Adrenal gland (tissue), 5 donors: ENCODE measurements at regions not wholly inside any gene's neighbourhood (a gene's known extent, or its start where the extent isn't known, plus 50 kb on each side); places are given as distances from the start of the nearest gene placed in this dataset.

Experiments used
- POLR2A ChIP-seq, 2 donors: fragments of 450-650 bp; IDR thresholded peaks; one replicate each; pipeline ENCODE4 v1.6.1; 2017; ENCODE audit warnings: antibody characterized with exemption in 2 of 2, mild to moderate bottlenecking in 2 of 2, moderate library complexity in 1 of 2
- TF ChIP-seq, protein P1 (sequence below), 6 experiments: fragments of 450-650 bp in 4 of 6; fragments of 200-600 bp in 2 of 6; sonication (generic) in 1 of 6; IDR thresholded peaks; 1 replicate in 5 of 6; 2 replicates in 1 of 6; pipeline versions ENCODE4 v1.5.1 to v1.8.0; 2016 to 2021; ENCODE audit warnings: antibody characterized with exemption in 6 of 6, mild to moderate bottlenecking in 2 of 6, moderate library complexity in 1 of 6
- donor health status: DM: no; HTN: no; CAD: no.

DNA sequence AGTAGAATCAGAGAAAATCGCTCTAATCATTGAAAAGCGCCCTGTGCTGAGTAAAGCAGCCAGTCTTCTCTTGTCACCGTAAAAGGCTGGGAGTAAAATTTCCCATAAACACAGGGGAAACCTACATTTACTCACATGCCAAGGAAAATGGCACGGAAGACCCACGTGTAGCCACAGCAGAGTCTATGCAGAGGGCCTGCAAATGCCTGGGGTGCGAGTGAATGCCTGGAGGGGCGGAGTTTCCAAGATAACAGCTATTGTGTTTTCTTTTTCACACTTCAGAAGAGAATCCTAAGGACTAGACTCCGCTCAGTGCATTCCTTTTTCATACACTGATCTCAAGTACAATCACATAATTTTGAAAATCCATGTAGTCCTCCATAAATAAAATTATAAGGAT is 159.9 kb upstream of the FOXN3 start:
- TF ChIP-seq POLR2A (IDR thresholded peaks at IDR 0.05), result no peak
- TF ChIP-seq, protein P1, sequence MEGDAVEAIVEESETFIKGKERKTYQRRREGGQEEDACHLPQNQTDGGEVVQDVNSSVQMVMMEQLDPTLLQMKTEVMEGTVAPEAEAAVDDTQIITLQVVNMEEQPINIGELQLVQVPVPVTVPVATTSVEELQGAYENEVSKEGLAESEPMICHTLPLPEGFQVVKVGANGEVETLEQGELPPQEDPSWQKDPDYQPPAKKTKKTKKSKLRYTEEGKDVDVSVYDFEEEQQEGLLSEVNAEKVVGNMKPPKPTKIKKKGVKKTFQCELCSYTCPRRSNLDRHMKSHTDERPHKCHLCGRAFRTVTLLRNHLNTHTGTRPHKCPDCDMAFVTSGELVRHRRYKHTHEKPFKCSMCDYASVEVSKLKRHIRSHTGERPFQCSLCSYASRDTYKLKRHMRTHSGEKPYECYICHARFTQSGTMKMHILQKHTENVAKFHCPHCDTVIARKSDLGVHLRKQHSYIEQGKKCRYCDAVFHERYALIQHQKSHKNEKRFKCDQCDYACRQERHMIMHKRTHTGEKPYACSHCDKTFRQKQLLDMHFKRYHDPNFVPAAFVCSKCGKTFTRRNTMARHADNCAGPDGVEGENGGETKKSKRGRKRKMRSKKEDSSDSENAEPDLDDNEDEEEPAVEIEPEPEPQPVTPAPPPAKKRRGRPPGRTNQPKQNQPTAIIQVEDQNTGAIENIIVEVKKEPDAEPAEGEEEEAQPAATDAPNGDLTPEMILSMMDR (IDR thresholded peaks at IDR 0.05), result no peak
